Spinal cord (tissue), 9 donors: ENCODE measurements at regions not wholly inside any gene's neighbourhood (a gene's known extent, or its start where the extent isn't known, plus 50 kb on each side); places are given as distances from the start of the nearest gene placed in this dataset.

ENCODE experiments used
- DNase-seq, 6 donors: peaks; one replicate each; pipeline versions ENCODE4 v3.0.0 to v3.0.0-alpha.2; 2013 to 2015; ENCODE audit warnings: low spot score in 6 of 6, low read depth in 4 of 6
- H3K27ac ChIP-seq: one replicate; pipeline ENCODE4 v1.5.1; 2013; ENCODE audit warnings: low read depth, low read length, control low read depth
- H3K27me3 ChIP-seq: one replicate; pipeline ENCODE4 v1.6.1; 2013; ENCODE audit warnings: low read length; ENCODE audit not compliant: control insufficient read depth, insufficient read depth
- H3K36me3 ChIP-seq: one replicate; pipeline ENCODE4 v1.6.1; 2013; ENCODE audit warnings: low read length; ENCODE audit not compliant: control insufficient read depth, insufficient read depth
- H3K4me1 ChIP-seq: one replicate; pipeline ENCODE4 v1.6.1; 2013; ENCODE audit warnings: low read length; ENCODE audit not compliant: control insufficient read depth, insufficient read depth
- H3K4me3 ChIP-seq: one replicate; pipeline ENCODE4 v1.5.1; 2013; ENCODE audit warnings: low read depth, low read length, control low read depth
- H3K9me3 ChIP-seq: one replicate; pipeline ENCODE4 v1.6.1; 2013; ENCODE audit warnings: low read length; ENCODE audit not compliant: control insufficient read depth, insufficient read depth
- WGBS: methylation state at CpG from one replicate; pipeline ENCODE4 v1.1.5; 2013; ENCODE audit warnings: missing lambda C conversion rate; ENCODE audit not compliant: insufficient coverage; 5-methylcytosine and 5-hydroxymethylcytosine counted together
- donor health status: healthy.

DNA sequence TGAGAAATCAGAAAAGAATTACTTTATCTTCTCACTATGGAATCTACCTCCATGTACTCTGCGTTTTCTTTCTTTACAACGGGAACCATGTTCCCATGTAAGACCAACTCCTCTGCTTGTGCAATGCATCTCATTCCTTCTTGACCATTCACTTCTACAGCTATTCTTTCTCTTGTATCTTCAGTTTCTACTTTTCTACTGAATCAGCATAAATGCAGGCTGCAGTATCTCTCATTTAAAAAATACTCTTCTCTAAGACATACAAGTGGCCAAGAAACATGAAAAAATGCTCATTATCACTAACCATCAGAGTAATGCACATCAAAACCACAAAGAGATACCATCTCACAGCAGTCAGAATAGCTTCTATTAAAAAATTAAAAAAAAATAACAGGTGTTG is 74.1 kb upstream of the NANOGP8 start:
- DNase-seq: no peak
- Histone ChIP-seq H3K4me3 (no peak overlapping the region), H3K27me3 (no peaks in the 10 kb centered on the region), H3K36me3 (no peaks in the 10 kb centered on the region), H3K27ac (no peak overlapping the region), H3K4me1 (no peaks in the 10 kb centered on the region), H3K9me3 (no peaks in the 10 kb centered on the region)
- 88% methylated on average over 2 of the region's 2 CpGs for WGBS

- Histone ChIP-seq H3K4me1 (no peaks in the 10 kb centered on the region), H3K27ac (no peak overlapping the region)
- WGBS: no CpG with 5 or more reads among the region's 8 CpGs
Observed at GRCh38 chr15:35151782-35152181, 66.7 kb upstream of the NANOGP8 start.

DNA sequence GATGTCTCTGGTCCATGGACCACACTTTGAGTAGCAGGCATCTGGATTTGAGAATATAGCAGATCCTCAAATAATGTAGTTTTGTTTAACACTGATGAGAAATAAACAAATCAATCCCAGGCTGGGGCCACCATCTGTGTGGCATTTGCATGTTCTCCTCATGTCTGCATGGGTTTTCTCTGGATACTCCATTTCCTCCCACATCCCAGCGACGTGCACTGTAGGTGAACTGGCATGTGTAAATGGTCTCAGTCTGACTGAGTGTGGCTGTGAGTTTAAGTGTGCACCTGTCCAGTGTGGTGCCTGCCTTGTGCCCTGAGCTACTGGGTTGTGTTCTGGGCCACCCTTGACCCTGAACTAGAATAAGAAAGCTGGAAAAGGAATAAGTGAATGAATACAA is 66.3 kb upstream of the NANOGP8 start:
- Histone ChIP-seq H3K27me3 (no peaks in the 10 kb centered on the region), H3K27ac (no peak overlapping the region), H3K4me3 (no peak overlapping the region), H3K36me3 (no peaks in the 10 kb centered on the region), H3K9me3 (no peaks in the 10 kb centered on the region), H3K4me1 (no peaks in the 10 kb centered on the region)
- WGBS: no CpG with 5 or more reads among the region's 2 CpGs
- DNase-seq: no peak

More at GRCh38 chr15:35151782-35152181, 66.7 kb upstream of the NANOGP8 start:
- no peaks in the 10 kb centered on the region for H3K9me3 ChIP-seq
- no peak for DNase-seq
- H3K4me3 ChIP-seq: no peak overlapping the region
- H3K36me3 ChIP-seq: no peaks in the 10 kb centered on the region
- H3K27me3 ChIP-seq: no peaks in the 10 kb centered on the region

GRCh38 chr15:35150361-35150760 is 65.3 kb upstream of the NANOGP8 start:
- no peak for DNase-seq

DNA sequence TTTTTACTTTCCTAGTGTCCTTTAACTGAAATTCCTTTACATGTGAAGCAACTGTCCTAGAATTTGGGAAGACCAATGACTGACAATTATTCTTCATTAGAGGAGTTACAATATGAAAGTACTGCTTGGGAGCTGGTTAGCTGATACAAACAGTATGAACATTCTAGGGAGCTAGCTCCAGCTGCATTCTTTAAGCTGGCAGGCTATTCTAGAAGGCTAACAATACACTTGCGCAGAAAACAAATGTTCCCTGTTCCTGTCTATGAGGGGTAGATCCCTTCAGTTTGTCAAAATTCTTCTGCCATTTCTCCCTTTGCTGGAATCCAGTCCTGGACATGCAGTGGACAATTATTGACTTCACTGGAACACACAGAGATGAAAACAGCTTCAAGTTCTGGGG is 60.2 kb upstream of the NANOGP8 start:
- no peak for DNase-seq
- Histone ChIP-seq H3K9me3 (no peaks in the 10 kb centered on the region), H3K27ac (no peak overlapping the region), H3K4me1 (no peaks in the 10 kb centered on the region), H3K36me3 (no peaks in the 10 kb centered on the region), H3K27me3 (no peaks in the 10 kb centered on the region), H3K4me3 (no peak overlapping the region)
- WGBS: no CpG with 5 or more reads among the region's 1 CpG

More at GRCh38 chr15:35150361-35150760, 65.3 kb upstream of the NANOGP8 start:
- H3K4me1 ChIP-seq: no peaks in the 10 kb centered on the region
- H3K4me3 ChIP-seq: no peak overlapping the region
- H3K36me3 ChIP-seq: no peaks in the 10 kb centered on the region
- H3K9me3 ChIP-seq: no peaks in the 10 kb centered on the region
- no peak overlapping the region for H3K27ac ChIP-seq
- WGBS: 83% methylated on average over 1 of the region's 3 CpGs
- H3K27me3 ChIP-seq: no peaks in the 10 kb centered on the region

DNA sequence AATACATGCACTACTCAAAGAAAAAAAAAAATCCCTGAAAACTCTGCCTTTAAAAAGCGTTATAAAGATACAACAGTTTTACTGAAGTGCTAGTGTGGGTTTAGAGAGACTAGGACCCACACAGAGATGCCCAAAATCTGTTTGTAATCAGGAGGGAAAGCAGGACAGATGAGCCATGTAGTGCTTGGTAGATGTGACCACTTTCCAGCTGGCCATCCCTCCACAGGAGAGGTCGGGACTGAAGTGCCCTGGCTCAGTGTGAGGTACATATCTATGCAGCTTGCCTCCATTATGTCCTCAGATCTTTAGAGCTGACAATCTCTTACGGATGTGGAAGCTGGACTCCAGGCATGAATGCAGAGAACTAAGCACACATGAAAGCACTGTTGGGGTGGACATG is 57.5 kb upstream of the NANOGP8 start:
- Histone ChIP-seq H3K9me3 (no peaks in the 10 kb centered on the region), H3K27ac (no peak overlapping the region), H3K4me3 (no peak overlapping the region), H3K27me3 (no peaks in the 10 kb centered on the region), H3K36me3 (no peaks in the 10 kb centered on the region), H3K4me1 (no peaks in the 10 kb centered on the region)
- WGBS: 49% methylated on average over 3 of the region's 3 CpGs
- DNase-seq: no peak

GRCh38 chr15:35141743-35142471 is 56.8 kb upstream of the NANOGP8 start:
- no peaks in the 10 kb centered on the region for H3K4me1 ChIP-seq
- H3K27me3 ChIP-seq: no peaks in the 10 kb centered on the region
- DNase-seq: no peak
- H3K4me3 ChIP-seq: no peak overlapping the region
- no peaks in the 10 kb centered on the region for H3K36me3 ChIP-seq
- H3K27ac ChIP-seq: no peak overlapping the region
- no peaks in the 10 kb centered on the region for H3K9me3 ChIP-seq

GRCh38 chr15:35139822-35140221 is 54.7 kb upstream of the NANOGP8 start:
- no peaks in the 10 kb centered on the region for H3K4me1 ChIP-seq
- H3K27me3 ChIP-seq: no peaks in the 10 kb centered on the region
- H3K27ac ChIP-seq: no peak overlapping the region
- H3K36me3 ChIP-seq: no peaks in the 10 kb centered on the region
- 100% methylated on average over 6 of the region's 6 CpGs for WGBS
- no peak for DNase-seq
- H3K4me3 ChIP-seq: no peak overlapping the region
- H3K9me3 ChIP-seq: no peaks in the 10 kb centered on the region

DNA sequence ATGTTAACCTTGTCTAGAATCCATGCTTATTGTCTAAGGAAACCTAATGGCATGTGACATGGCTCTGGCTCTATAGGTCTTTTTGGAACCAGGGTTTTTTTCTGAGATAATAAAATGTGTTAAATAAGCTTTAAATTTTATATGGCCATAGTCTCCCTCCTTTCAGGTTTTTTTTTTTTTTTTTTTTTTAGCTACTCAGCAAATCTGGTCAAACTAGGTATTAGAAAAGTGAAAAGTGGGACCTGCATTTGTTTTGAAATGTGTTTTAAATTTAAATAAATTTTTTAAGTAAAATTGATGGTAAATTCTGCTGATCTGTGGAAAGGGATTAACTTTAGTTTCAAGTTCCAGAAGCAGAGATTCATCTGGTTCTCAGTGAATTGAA is 52.1 kb upstream of the NANOGP8 start:
- Histone ChIP-seq H3K4me1 (no peaks in the 10 kb centered on the region), H3K9me3 (no peaks in the 10 kb centered on the region), H3K27me3 (no peaks in the 10 kb centered on the region), H3K36me3 (no peaks in the 10 kb centered on the region), H3K27ac (no peak overlapping the region), H3K4me3 (no peak overlapping the region)
- no peak for DNase-seq

- WGBS: 80% methylated on average over 3 of the region's 6 CpGs
- Histone ChIP-seq H3K27ac (no peak overlapping the region), H3K27me3 (no peaks in the 10 kb centered on the region), H3K4me1 (no peaks in the 10 kb centered on the region), H3K36me3 (no peaks in the 10 kb centered on the region), H3K4me3 (no peak overlapping the region), H3K9me3 (no peaks in the 10 kb centered on the region)
- no peak for DNase-seq
Observed at GRCh38 chr15:35136321-35137189, 51.5 kb upstream of the NANOGP8 start.
